ENCODE measurements at regions not wholly inside any gene's neighbourhood (a gene's known extent, or its start where the extent isn't known, plus 50 kb on each side); places are given as distances from the start of the nearest gene placed in this dataset.

- Histone ChIP-seq H3K4me1 (ENCODE audit: insufficient read depth, low read length) (no peaks in the 10 kb centered on the region), H4K20me1 (ENCODE audit: insufficient read depth, low read length) (no peaks in the 10 kb centered on the region), H3K9ac (ENCODE audit: low read depth, low read length) (no peak overlapping the region), H3K4me2 (ENCODE audit: insufficient read depth, low read length) (no peak overlapping the region), H3K36me3 (ENCODE audit: insufficient read depth, low read length) (no peaks in the 10 kb centered on the region), H3K4me3 (ENCODE audit: low read depth in 1 of 2, low read length in 2 of 2) (no peak overlapping the region), H3K79me2 (ENCODE audit: insufficient read depth, low read length) (no peaks in the 10 kb centered on the region), H2AFZ (ENCODE audit: low read depth, low read length) (no peak overlapping the region), H3K27me3 (ENCODE audit: insufficient read depth, low read length, poor library complexity) (no peaks in the 10 kb centered on the region), H3K9me3 (ENCODE audit: insufficient read depth, low read length, severe bottlenecking) (peaks cover 2% of the 10 kb centered on the region), H3K27ac (ENCODE audit: low read length) (no peak overlapping the region)
- no peak for TF ChIP-seq CTCF (IDR thresholded peaks at IDR 0.05; ENCODE audit: borderline replicate concordance, extremely low read depth, low read length, poor library complexity, severe bottlenecking)
- TF ChIP-seq EZH2 (IDR thresholded peaks at IDR 0.05; ENCODE audit: borderline replicate concordance, low read depth, low read length, severe bottlenecking), result no peak
- DNase-seq, result no peak
- no peak for ATAC-seq (ENCODE audit: insufficient read depth, low read depth)
Observed at GRCh38 chrX:8404926-8405325, 59.7 kb upstream of the VCX3B start.

- ATAC-seq (ENCODE audit: insufficient read depth, low read depth), result peak; percentile 73
- H3K9me3 ChIP-seq (ENCODE audit: insufficient read depth, low read length, severe bottlenecking), result peaks cover 2% of the 10 kb centered on the region
Observed at GRCh38 chrX:8405631-8406030, 59.0 kb upstream of the VCX3B start.

GRCh38 chrX:8413279-8413678 is 51.4 kb upstream of the VCX3B start:
- TF ChIP-seq CTCF (IDR thresholded peaks at IDR 0.05; ENCODE audit: borderline replicate concordance, extremely low read depth, low read length, poor library complexity, severe bottlenecking), result no peak
- TF ChIP-seq EZH2 (IDR thresholded peaks at IDR 0.05; ENCODE audit: borderline replicate concordance, low read depth, low read length, severe bottlenecking), result no peak
- no peak for ATAC-seq (ENCODE audit: insufficient read depth, low read depth)
- H4K20me1 ChIP-seq (ENCODE audit: insufficient read depth, low read length), result no peaks in the 10 kb centered on the region

More at GRCh38 chrX:8405631-8406030, 59.0 kb upstream of the VCX3B start:
- Histone ChIP-seq H3K4me2 (ENCODE audit: insufficient read depth, low read length) (no peak overlapping the region), H3K4me3 (ENCODE audit: low read depth in 1 of 2, low read length in 2 of 2) (no peak overlapping the region), H3K9ac (ENCODE audit: low read depth, low read length) (no peak overlapping the region), H3K79me2 (ENCODE audit: insufficient read depth, low read length) (no peaks in the 10 kb centered on the region), H3K27ac (ENCODE audit: low read length) (no peak overlapping the region), H2AFZ (ENCODE audit: low read depth, low read length) (no peak overlapping the region), H4K20me1 (ENCODE audit: insufficient read depth, low read length) (no peaks in the 10 kb centered on the region), H3K27me3 (ENCODE audit: insufficient read depth, low read length, poor library complexity) (no peaks in the 10 kb centered on the region), H3K4me1 (ENCODE audit: insufficient read depth, low read length) (no peaks in the 10 kb centered on the region), H3K36me3 (ENCODE audit: insufficient read depth, low read length) (no peaks in the 10 kb centered on the region)
- TF ChIP-seq EZH2 (IDR thresholded peaks at IDR 0.05; ENCODE audit: borderline replicate concordance, low read depth, low read length, severe bottlenecking) (no peak), CTCF (IDR thresholded peaks at IDR 0.05; ENCODE audit: borderline replicate concordance, extremely low read depth, low read length, poor library complexity, severe bottlenecking) (no peak)
- DNase-seq, result peak; percentile 9

More at GRCh38 chrX:8413279-8413678, 51.4 kb upstream of the VCX3B start:
- Histone ChIP-seq H3K27ac (ENCODE audit: low read length) (no peak overlapping the region), H3K4me3 (ENCODE audit: low read depth in 1 of 2, low read length in 2 of 2) (no peak overlapping the region), H3K4me1 (ENCODE audit: insufficient read depth, low read length) (no peaks in the 10 kb centered on the region), H3K36me3 (ENCODE audit: insufficient read depth, low read length) (no peaks in the 10 kb centered on the region), H3K9ac (ENCODE audit: low read depth, low read length) (no peak overlapping the region), H3K27me3 (ENCODE audit: insufficient read depth, low read length, poor library complexity) (no peaks in the 10 kb centered on the region), H3K9me3 (ENCODE audit: insufficient read depth, low read length, severe bottlenecking) (no peaks in the 10 kb centered on the region), H3K79me2 (ENCODE audit: insufficient read depth, low read length) (no peaks in the 10 kb centered on the region), H2AFZ (ENCODE audit: low read depth, low read length) (no peak overlapping the region), H3K4me2 (ENCODE audit: insufficient read depth, low read length) (no peak overlapping the region)
- DNase-seq, result no peak

Measured in DND-41 (cell line).